Umbilical cord (tissue), 1 donor: ENCODE measurements at regions not wholly inside any gene's neighbourhood (a gene's known extent, or its start where the extent isn't known, plus 50 kb on each side); places are given as distances from the start of the nearest gene placed in this dataset.
"Not testable (repeated sequence)": the region's sequence is repeated elsewhere in the genome, so short reads cannot be mapped to it uniquely, and the experiment has no call there.

Source experiments
- DNase-seq: peaks from one replicate; pipeline ENCODE4 v3.0.0-alpha.2; 2015; ENCODE audit warnings: low spot score

DNA sequence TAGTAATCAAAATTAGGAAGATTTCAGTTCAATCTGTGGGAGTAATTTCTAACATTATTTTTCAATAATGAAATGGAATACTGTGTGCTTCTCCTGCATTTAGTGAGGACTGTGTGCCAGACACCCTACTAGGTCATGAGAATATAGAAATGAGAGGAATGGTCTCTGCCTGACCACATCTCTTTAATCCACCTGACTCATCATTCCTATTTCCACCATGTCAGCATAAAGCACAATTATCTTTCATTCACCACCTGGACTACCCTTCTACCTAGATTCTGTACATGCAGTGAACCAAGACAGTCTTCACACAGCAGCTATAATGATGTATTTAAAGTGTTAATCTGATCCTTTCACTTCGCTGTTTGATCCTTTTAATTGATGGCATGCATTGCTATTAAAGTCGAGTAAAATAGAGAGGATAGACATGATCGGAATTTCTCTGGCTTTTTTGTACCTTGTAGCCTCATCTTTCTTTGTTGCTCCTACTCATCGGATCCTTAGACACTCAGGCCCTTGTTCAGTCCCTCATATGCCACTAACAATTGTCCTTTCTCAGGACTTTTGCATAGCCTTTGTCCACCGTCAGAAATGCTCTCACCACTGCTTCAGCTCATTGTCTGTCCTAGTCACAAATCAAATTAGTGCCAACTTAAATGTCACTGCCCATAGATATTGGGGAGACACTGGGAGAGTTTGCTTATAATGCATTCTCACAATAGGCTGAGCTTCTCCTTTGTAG lies 1037.1 kb downstream of the REEP3 start:
- no peak for DNase-seq

GRCh38 chr10:64571056-64571455 lies 1049.9 kb downstream of the REEP3 start:
- no peak for DNase-seq

DNA sequence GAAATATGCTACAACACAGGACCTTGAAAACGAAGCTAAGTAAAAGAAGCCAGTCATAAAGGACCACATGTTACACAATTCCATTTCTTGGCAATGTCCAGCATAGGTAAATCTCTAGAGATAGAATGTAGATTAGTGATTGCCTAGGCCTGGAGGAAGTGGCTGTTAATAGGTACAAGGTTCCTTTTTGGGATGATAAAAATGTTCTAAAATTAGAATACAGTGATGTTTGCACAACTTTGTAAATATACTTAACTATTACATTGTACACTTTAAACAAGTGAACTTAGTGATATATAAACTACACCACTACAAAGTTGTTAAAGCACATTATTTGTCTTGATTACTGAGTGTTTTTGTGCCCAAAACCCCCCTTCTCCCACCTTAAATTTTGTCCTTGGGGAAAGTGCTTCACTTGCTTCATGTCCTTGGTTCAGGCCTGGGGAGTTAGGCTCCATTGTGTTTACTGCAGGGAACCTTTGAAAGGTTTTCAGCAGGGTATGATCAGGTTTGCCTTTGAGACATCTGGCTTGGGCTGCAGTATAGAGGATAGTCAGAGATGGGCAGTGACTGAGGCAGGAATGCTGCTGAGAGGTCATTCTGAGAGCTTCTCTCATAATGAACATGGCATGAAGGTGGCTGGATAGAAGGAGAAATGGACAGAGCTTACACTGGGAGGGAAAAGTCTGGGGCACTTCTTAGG lies 1052.6 kb downstream of the REEP3 start:
- no peak for DNase-seq

GRCh38 chr10:64574371-64574770 lies 1053.2 kb downstream of the REEP3 start:
- peak; percentile 17 for DNase-seq

DNA sequence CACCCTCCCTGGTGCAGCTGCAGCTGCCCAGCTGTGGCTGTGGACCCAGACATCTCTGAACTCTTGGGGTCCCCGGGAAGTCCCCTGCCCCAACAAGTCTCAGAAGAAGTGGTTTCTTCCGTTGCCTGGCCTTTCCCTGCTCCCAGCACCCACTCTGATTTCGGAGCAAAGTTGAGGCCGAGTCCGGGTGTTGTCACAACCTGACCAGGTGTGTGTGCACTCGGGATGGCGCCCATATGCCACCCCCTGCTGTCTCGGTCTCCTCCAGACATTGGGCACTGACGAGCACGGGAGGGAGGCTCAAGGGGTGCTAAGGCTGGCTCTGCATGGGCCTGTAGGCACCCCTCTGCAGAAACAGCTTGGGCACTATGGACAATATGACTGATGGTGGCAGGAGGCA lies 1055.3 kb downstream of the REEP3 start:
- DNase-seq: no peak

DNA sequence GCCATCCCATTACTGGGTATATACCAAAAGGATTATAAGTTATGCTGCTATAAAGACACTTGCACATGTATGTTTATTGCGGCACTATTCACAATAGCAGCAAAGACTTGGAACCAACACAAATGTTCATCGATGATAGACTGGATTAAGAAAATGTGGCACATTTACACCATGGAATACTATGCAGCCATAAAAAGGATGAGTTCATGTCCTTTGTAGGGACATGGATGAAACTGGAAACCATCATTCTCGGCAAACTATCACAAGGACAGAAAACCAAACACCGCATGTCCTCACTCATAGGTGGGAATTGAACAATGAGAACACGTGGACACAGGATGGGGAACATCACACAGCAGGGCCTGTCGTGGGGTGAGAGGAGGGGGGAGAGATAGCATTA lies 1057.6 kb downstream of the REEP3 start:
- DNase-seq: not testable (repeated sequence)

GRCh38 chr10:64586934-64587503 lies 1065.8 kb downstream of the REEP3 start:
- peak; percentile 3 for DNase-seq

GRCh38 chr10:64594072-64594471 lies 1072.9 kb downstream of the REEP3 start:
- no peak for DNase-seq

GRCh38 chr10:64598600-64598999 lies 1077.4 kb downstream of the REEP3 start:
- no peak for DNase-seq

GRCh38 chr10:64601298-64601697 lies 1080.1 kb downstream of the REEP3 start:
- DNase-seq: no peak

DNA sequence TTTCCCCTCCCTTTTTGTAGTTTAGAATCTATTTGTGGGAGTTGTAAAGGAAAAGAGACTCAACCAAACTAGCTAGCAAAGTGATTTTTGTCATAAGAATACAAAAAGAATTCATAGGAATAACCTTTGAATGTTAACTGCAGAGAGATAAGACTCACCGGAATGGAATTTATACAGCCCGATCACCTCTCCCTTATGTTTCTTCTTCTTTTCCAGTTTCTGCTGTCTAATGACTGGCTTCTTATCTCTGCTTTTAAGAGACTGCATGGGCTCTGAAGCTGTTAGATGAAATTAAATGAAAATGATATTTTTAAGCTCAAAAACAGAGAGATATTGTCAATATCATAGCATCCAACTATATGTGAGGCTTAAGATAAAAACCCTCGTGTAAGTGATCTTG lies 1095.9 kb downstream of the REEP3 start:
- DNase-seq: no peak

- DNase-seq: no peak
Observed at GRCh38 chr10:64619102-64619501, 1097.9 kb downstream of the REEP3 start.

- DNase-seq: no peak
Observed at GRCh38 chr10:64626924-64627323, 1105.7 kb downstream of the REEP3 start.

- no peak for DNase-seq
Observed at GRCh38 chr10:64630534-64630933, 1109.3 kb downstream of the REEP3 start.

DNA sequence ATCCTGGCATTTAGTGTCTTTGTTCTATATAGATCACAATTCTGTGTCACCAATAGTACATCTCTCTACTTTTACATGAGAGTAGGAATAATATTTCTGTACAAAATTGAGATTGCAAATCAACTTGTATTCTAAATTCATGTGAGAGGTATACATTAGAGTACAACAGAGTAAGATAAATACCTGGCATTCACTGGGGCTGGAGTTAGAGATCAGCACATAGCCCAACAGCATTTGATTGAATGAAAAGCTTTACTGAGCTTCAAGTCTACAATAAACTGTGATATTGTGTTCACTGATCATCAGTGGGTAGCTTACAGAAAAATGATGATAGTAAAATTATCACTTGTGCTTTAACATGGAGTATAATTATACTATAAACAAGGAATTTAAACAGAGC lies 1114.7 kb downstream of the REEP3 start:
- no peak for DNase-seq

DNA sequence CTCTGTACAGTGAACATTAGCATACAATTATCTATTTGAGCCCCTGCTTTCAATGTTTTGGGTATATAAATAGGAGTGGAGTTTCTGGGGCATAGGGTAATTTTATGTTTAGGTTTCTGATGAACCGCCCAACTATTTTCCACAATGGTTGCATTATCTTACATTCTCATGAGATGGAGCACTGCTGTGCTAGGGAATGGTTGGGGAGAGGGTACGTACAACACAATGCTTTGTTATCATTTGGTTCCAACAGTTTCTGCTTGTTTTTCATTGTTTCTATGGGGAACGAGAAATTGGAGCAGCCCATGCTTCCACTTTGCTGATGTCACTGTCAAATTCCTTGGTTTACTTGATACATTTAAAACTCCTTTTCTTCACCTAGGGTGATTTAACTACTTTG lies 1115.3 kb downstream of the REEP3 start:
- no peak for DNase-seq

DNA sequence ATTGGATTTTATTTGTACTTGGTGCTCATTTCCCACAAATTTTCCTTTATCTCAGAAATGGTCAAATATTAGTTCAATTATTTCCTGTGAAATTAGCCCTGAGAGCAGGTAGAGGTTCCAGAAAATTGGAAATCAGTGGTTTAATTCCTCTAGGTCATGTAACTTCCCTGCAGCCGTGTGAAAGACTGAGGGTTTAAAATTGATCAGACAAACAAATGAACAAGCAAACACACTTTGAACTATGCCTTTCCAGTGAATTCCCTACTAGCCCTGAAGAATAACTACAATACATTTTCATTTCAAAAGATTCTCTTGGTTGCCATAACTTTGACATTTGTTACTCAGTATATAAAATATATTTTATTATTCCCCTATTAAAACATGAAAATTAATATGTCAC lies 1116.7 kb downstream of the REEP3 start:
- no peak for DNase-seq

GRCh38 chr10:64648915-64649314 lies 1127.7 kb downstream of the REEP3 start:
- peak; percentile 22 for DNase-seq

- no peak for DNase-seq
Observed at GRCh38 chr10:64658528-64658927, 1137.3 kb downstream of the REEP3 start.

GRCh38 chr10:64659311-64659710 lies 1138.1 kb downstream of the REEP3 start:
- no peak for DNase-seq

DNA sequence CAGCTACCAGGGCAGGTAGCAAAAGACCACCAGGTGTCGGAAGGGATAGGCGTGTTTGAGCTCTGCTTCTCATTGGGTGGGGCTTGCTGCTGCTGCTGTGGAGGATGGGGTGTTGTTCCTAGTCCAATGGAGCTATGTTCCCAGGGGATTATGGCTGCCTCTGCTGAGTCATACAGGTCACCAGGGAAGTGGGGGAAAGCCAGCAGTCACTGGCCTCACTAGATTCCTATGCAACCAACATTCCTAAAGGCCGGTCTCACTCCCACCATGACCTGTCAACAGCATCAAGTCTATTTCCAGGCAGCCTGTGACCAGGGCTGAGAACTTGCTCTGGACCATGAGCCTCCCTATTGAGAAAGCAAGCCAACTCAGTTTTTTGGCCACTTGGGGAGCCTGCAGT lies 1160.8 kb downstream of the REEP3 start:
- no peak for DNase-seq

GRCh38 chr10:64690194-64690593 lies 1169.0 kb downstream of the REEP3 start:
- no peak for DNase-seq

- DNase-seq: no peak
Observed at GRCh38 chr10:64699244-64699643, 1178.0 kb downstream of the REEP3 start.
